OCI-LY7 (cell line): ENCODE measurements at regions not wholly inside any gene's neighbourhood (a gene's known extent, or its start where the extent isn't known, plus 50 kb on each side); places are given as distances from the start of the nearest gene placed in this dataset.

Source experiments
- BruUV-seq: library from RNA; stranded (reverse); fragments of 400-500 nt; replicated peaks from 2 replicates; lab custom pipeline; 2021; lab: Mats Ljungman, UMichigan
- CTCF ChIA-PET: fragments of 300-600 bp; sonication (Branson Sonifier 250); formaldehyde crosslinking; loops from one replicate; lab custom pipeline; 2022; ENCODE audit warnings: antibody characterized with exemption; ENCODE audit not compliant: unreplicated experiment; lab: Charles Lee
- POLR2A ChIA-PET: fragments of 300-600 bp; sonication (Branson Sonifier 250); formaldehyde crosslinking; loops from one replicate; lab custom pipeline; 2022; ENCODE audit warnings: antibody characterized with exemption; lab: Charles Lee
- DNase-seq: peaks from one replicate; pipeline ENCODE4 v3.0.0-alpha.2; 2015; ENCODE audit warnings: low spot score
- H2AFZ ChIP-seq: fragments of 200-600 bp; sonication (generic), shearing (Covaris generic); 2 replicates; pipeline ENCODE4 v1.6.1; 2014; ENCODE audit warnings: mild to moderate bottlenecking, antibody characterized with exemption, low read length, moderate library complexity
- H3K27ac ChIP-seq: fragments of 200-600 bp; sonication (generic); 2 replicates; pipeline ENCODE4 v1.5.1; 2014; ENCODE audit warnings: mixed run types, low read depth, mild to moderate bottlenecking, moderate library complexity, low read length, inconsistent platforms; ENCODE audit not compliant: poor library complexity, severe bottlenecking
- H3K36me3 ChIP-seq: fragments of 200-600 bp; sonication (generic); 2 replicates; pipeline ENCODE4 v1.6.1; 2014; ENCODE audit warnings: mild to moderate bottlenecking, antibody characterized with exemption, low read length, moderate library complexity, mixed read lengths; ENCODE audit not compliant: insufficient read depth
- H3K4me1 ChIP-seq: fragments of 200-600 bp; sonication (generic); 2 replicates; pipeline ENCODE4 v1.5.1; 2014; ENCODE audit warnings: mild to moderate bottlenecking, low read length; ENCODE audit not compliant: insufficient read depth, poor library complexity, severe bottlenecking
- H3K4me2 ChIP-seq: fragments of 200-600 bp; sonication (generic); 2 replicates; pipeline ENCODE4 v1.6.1; 2014; ENCODE audit warnings: mild to moderate bottlenecking, low read length
- H3K4me3 ChIP-seq: fragments of 200-600 bp; sonication (generic); 2 replicates; pipeline ENCODE4 v1.5.1; 2014; ENCODE audit warnings: mild to moderate bottlenecking, low read depth, low read length; ENCODE audit not compliant: poor library complexity, severe bottlenecking
- H3K79me2 ChIP-seq: fragments of 200-600 bp; sonication (generic); 2 replicates; pipeline ENCODE4 v1.6.1; 2016; ENCODE audit warnings: low read depth, mild to moderate bottlenecking, low read length, moderate library complexity, mixed read lengths; ENCODE audit not compliant: insufficient read depth
- H3K9me2 ChIP-seq: fragments of 200-600 bp; sonication (generic); 2 replicates; pipeline ENCODE4 v1.6.1; 2016; ENCODE audit warnings: mild to moderate bottlenecking, low read length, mixed read lengths; ENCODE audit not compliant: insufficient read depth
- H3K9me3 ChIP-seq: fragments of 200-600 bp; sonication (generic); 2 replicates; pipeline ENCODE4 v1.6.1; 2014; ENCODE audit warnings: mild to moderate bottlenecking, mixed run types, low read length, mixed read lengths
- H4K20me1 ChIP-seq: fragments of 200-600 bp; sonication (generic); 2 replicates; pipeline ENCODE4 v1.6.1; 2014; ENCODE audit warnings: mild to moderate bottlenecking, antibody characterized with exemption, low read length, moderate library complexity, mixed read lengths; ENCODE audit not compliant: insufficient read depth
- EZH2phosphoT487 ChIP-seq: fragments of 200-600 bp; sonication (generic); IDR thresholded peaks from 2 replicates; pipeline ENCODE4 v1.6.1; 2018; ENCODE audit warnings: low read depth, borderline replicate concordance, mild to moderate bottlenecking, mixed run types, antibody characterized with exemption, low read length, moderate library complexity, mixed read lengths
- intact Hi-C: fragments of 100-400 bp; cut with micrococcal nuclease; formaldehyde crosslinking; loops from one replicate; pipeline ENCODE4 v1.10.0; 2022; ENCODE audit not compliant: unreplicated experiment
- TF ChIP-seq, protein P1 (sequence below): fragments of 200-600 bp; sonication (generic); conservative IDR thresholded peaks from 2 replicates; pipeline ENCODE4 v1.5.1; 2014; ENCODE audit warnings: mild to moderate bottlenecking, antibody characterized with exemption, low read length, moderate library complexity, mixed read lengths

DNA sequence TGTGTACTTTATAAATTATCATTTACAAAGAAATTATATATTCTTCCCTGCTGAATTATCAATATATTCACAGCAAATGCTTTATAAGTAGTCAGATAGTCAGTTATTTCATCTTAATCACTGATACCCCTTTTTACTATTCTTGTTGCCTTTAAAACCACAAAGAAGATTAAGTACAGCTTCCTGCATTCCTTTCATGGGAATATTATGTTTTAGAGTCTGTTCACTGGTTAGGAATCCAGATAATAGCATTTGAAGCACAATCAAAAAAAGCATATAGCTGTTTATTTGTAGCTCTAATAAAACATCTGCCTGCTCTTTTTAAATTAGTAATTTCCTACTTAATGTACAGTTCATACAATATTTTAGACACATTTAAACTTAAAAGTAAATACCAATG, 508.9 kb downstream of the FBXO15 start:
- H3K9me2 ChIP-seq, result no peaks in the 10 kb centered on the region
- H3K4me2 ChIP-seq, result no peak overlapping the region
- intact Hi-C loops, result no loop called here
- ChIA-PET POLR2A (no interaction called here), CTCF (no interaction called here)
- H3K4me3 ChIP-seq, result no peak overlapping the region
- H3K9me3 ChIP-seq, result no peaks in the 10 kb centered on the region
- BruUV-seq, result no TSS peak
- no peak overlapping the region for H2AFZ ChIP-seq
- TF ChIP-seq, protein P1, sequence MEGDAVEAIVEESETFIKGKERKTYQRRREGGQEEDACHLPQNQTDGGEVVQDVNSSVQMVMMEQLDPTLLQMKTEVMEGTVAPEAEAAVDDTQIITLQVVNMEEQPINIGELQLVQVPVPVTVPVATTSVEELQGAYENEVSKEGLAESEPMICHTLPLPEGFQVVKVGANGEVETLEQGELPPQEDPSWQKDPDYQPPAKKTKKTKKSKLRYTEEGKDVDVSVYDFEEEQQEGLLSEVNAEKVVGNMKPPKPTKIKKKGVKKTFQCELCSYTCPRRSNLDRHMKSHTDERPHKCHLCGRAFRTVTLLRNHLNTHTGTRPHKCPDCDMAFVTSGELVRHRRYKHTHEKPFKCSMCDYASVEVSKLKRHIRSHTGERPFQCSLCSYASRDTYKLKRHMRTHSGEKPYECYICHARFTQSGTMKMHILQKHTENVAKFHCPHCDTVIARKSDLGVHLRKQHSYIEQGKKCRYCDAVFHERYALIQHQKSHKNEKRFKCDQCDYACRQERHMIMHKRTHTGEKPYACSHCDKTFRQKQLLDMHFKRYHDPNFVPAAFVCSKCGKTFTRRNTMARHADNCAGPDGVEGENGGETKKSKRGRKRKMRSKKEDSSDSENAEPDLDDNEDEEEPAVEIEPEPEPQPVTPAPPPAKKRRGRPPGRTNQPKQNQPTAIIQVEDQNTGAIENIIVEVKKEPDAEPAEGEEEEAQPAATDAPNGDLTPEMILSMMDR, result no peak
- TF ChIP-seq EZH2phosphoT487, result no peak
- no peaks in the 10 kb centered on the region for H4K20me1 ChIP-seq
- no peaks in the 10 kb centered on the region for H3K36me3 ChIP-seq
- no peak for DNase-seq
- no peaks in the 10 kb centered on the region for H3K79me2 ChIP-seq
- H3K27ac ChIP-seq, result no peak overlapping the region
- no peaks in the 10 kb centered on the region for H3K4me1 ChIP-seq

- Histone ChIP-seq H2AFZ (no peak overlapping the region), H3K36me3 (no peaks in the 10 kb centered on the region), H4K20me1 (no peaks in the 10 kb centered on the region), H3K4me1 (no peaks in the 10 kb centered on the region), H3K27ac (no peak overlapping the region), H3K9me3 (no peaks in the 10 kb centered on the region), H3K9me2 (no peaks in the 10 kb centered on the region), H3K79me2 (no peaks in the 10 kb centered on the region), H3K4me3 (no peak overlapping the region), H3K4me2 (no peak overlapping the region)
- no TSS peak for BruUV-seq
- ChIA-PET POLR2A (no interaction called here), CTCF (no interaction called here)
- intact Hi-C loops, result no loop called here
- TF ChIP-seq, protein P1, result no peak
- no peak for TF ChIP-seq EZH2phosphoT487
- no peak for DNase-seq
Observed at GRCh38 chr18:73636355-73636754, 511.3 kb downstream of the FBXO15 start.

GRCh38 chr18:73626859-73627258, 520.8 kb downstream of the FBXO15 start:
- no peak overlapping the region for H3K4me3 ChIP-seq
- no peak for TF ChIP-seq EZH2phosphoT487
- TF ChIP-seq, protein P1, result no peak
- H3K9me2 ChIP-seq, result no peaks in the 10 kb centered on the region
- no TSS peak for BruUV-seq
- H2AFZ ChIP-seq, result no peak overlapping the region
- H4K20me1 ChIP-seq, result no peaks in the 10 kb centered on the region
- POLR2A ChIA-PET, result no interaction called here
- H3K4me1 ChIP-seq, result no peaks in the 10 kb centered on the region
- DNase-seq, result no peak
- no peaks in the 10 kb centered on the region for H3K36me3 ChIP-seq
- CTCF ChIA-PET, result no interaction called here
- intact Hi-C loops, result no loop called here
- no peaks in the 10 kb centered on the region for H3K9me3 ChIP-seq
- H3K4me2 ChIP-seq, result no peak overlapping the region
- no peaks in the 10 kb centered on the region for H3K79me2 ChIP-seq
- no peak overlapping the region for H3K27ac ChIP-seq
